ENCODE measurements at regions not wholly inside any gene's neighbourhood (a gene's known extent, or its start where the extent isn't known, plus 50 kb on each side); places are given as distances from the start of the nearest gene placed in this dataset.

DNA sequence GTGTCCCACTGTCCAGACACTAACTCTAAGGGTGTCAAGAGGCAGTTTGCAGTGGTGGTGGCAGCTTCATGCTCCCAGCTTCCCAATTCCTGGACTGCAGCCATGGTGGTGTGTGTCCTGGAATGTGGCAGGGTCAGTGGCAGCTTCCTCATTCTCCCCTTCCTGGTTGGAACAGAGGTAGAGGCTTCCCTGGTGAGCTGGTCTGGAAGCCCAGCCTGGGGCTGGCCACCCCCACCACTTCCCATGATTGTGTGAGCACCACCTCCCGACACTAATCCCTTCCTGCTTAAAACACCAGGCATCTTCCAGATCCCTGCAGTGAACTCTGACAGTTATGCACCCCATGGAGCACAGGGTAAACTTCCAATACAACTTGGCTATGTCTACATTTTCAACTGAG is 134.9 kb downstream of the RAP2A start:
- TF ChIP-seq, protein P1, sequence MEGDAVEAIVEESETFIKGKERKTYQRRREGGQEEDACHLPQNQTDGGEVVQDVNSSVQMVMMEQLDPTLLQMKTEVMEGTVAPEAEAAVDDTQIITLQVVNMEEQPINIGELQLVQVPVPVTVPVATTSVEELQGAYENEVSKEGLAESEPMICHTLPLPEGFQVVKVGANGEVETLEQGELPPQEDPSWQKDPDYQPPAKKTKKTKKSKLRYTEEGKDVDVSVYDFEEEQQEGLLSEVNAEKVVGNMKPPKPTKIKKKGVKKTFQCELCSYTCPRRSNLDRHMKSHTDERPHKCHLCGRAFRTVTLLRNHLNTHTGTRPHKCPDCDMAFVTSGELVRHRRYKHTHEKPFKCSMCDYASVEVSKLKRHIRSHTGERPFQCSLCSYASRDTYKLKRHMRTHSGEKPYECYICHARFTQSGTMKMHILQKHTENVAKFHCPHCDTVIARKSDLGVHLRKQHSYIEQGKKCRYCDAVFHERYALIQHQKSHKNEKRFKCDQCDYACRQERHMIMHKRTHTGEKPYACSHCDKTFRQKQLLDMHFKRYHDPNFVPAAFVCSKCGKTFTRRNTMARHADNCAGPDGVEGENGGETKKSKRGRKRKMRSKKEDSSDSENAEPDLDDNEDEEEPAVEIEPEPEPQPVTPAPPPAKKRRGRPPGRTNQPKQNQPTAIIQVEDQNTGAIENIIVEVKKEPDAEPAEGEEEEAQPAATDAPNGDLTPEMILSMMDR (IDR thresholded peaks at IDR 0.05) = no peak
- peaks cover 18% of the 10 kb centered on the region for H3K4me1 ChIP-seq
- peak; percentile 10 to 48 for ATAC-seq
- no peak overlapping the region for H3K4me3 ChIP-seq
- no peak for DNase-seq
- H3K9me3 ChIP-seq = no peaks in the 10 kb centered on the region
- intact Hi-C loops (cut with DNase I) = no loop called here
- no peaks in the 10 kb centered on the region for H3K36me3 ChIP-seq
- H3K27ac ChIP-seq = no peak overlapping the region
- no peaks in the 10 kb centered on the region for H3K27me3 ChIP-seq (ENCODE audit: low read depth)

DNA sequence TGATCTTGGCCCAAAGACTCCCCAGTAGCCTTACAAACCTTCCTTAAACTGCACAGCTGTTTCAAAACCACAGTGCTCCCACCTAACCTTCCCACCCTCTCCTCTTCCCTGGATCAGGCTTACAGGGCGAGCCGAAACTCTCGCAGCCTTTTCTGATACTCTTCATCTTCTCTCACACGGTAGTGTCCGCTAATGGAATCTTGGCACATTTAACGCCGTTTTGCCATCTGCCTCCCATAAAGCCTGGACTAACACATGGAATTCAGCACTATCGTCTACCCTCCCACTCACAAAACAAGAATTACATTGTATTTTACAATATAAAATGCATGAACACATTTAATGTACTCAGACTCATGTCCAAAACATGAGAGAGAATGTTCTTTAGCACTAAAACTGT is 135.9 kb downstream of the RAP2A start:
- intact Hi-C loops (cut with DNase I) = no loop called here
- Histone ChIP-seq H3K27me3 (ENCODE audit: low read depth) (no peaks in the 10 kb centered on the region), H3K4me3 (no peak overlapping the region), H3K9me3 (no peaks in the 10 kb centered on the region), H3K27ac (no peak overlapping the region), H3K4me1 (peaks cover 18% of the 10 kb centered on the region), H3K36me3 (no peaks in the 10 kb centered on the region)
- DNase-seq (no peak), ATAC-seq (no peak)
- TF ChIP-seq, protein P1 (IDR thresholded peaks at IDR 0.05) = no peak

DNA sequence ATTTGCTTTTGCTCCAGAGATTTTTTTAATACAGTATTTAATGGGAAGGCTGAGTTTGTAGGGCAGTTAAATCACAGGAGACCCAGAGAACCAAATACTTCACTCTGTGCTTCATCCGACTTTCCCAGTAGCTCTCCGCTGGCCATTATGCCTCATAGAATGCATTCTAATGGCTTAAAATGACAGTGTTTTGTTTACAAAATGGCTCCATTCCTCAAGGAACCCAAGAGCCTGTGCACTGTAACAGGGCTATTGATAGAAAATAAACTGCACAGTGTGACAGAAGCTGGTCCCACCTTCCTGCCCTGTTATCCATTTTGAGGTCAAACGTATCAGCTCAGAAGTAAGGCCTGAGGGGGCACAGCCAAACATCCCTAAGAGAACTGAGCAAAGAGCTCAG is 136.5 kb downstream of the RAP2A start:
- Histone ChIP-seq H3K4me1 (peaks cover 18% of the 10 kb centered on the region), H3K27me3 (ENCODE audit: low read depth) (no peaks in the 10 kb centered on the region), H3K36me3 (no peaks in the 10 kb centered on the region), H3K9me3 (no peaks in the 10 kb centered on the region), H3K27ac (no peak overlapping the region), H3K4me3 (no peak overlapping the region)
- no peak for ATAC-seq
- intact Hi-C loops (cut with DNase I) = no loop called here
- DNase-seq = no peak
- TF ChIP-seq, protein P1 (IDR thresholded peaks at IDR 0.05) = no peak

DNA sequence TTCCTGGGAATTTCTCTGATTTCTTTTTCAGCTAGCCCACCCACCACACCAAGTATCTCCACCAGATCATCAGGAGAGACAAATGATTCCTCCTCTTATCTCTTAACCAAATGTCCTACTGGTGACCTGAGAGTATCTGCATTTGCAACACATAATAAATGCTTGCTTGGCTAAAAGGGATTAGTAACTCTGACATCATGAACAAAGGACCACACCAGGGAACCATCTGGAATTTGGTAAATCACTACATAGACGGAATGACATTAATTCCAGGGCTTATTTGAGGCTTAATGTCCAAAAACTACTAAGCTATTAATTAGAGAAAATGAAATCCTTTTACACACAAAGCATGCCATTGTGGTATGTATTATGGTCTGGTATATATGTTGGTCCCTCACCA is 139.0 kb downstream of the RAP2A start:
- Histone ChIP-seq H3K27ac (no peak overlapping the region), H3K4me3 (no peak overlapping the region), H3K9me3 (no peaks in the 10 kb centered on the region), H3K4me1 (peaks cover 10% of the 10 kb centered on the region), H3K27me3 (ENCODE audit: low read depth) (no peaks in the 10 kb centered on the region), H3K36me3 (no peaks in the 10 kb centered on the region)
- intact Hi-C loops (cut with DNase I) = no loop called here
- DNase-seq (no peak), ATAC-seq (no peak)
- TF ChIP-seq, protein P1 (IDR thresholded peaks at IDR 0.05) = no peak

DNA sequence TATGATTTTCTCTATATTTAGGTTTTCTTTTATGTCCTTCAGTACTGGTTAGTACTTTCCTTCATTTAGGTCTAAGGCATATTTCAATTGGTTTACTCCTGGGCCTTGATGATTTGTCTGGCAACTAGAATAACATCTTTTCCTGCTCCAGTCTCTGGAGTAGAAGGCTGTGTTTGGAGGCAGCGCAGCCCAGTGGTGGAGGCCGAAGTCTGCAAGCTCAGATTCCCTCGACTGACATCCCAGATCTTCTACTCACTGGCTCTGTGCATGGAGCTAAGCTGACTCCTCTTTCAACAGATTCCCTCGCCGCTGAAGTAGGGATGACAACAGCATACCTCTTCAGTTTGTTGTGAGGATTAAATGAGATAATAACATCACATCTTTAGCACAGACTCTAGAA is 141.0 kb downstream of the RAP2A start:
- H3K27me3 ChIP-seq (ENCODE audit: low read depth) = no peaks in the 10 kb centered on the region
- no peak for DNase-seq
- H3K27ac ChIP-seq = no peak overlapping the region
- no peak for ATAC-seq
- no peak overlapping the region for H3K4me3 ChIP-seq
- no peaks in the 10 kb centered on the region for H3K9me3 ChIP-seq
- TF ChIP-seq, protein P1 (IDR thresholded peaks at IDR 0.05) = peak; percentile 37
- intact Hi-C loops (cut with DNase I) = no loop called here
- H3K36me3 ChIP-seq = no peaks in the 10 kb centered on the region
- no peaks in the 10 kb centered on the region for H3K4me1 ChIP-seq

DNA sequence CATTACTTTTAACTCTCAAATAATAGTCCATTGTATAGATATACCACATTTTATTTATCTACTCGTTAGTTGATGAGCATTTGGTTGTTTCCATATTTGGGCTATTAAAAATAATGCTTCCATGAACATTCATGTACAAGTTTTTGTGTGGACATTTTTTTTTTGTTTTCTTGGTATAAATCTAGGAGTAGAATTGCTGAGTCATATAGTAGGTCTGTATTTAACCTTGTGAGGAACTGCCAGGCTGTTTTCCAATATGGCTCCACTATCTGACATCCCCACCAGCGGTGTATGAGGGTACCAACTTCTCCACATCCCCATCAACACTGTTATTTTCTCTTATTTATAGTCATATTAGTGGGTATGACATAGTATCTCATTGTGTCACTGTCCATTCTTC is 143.1 kb downstream of the RAP2A start:
- ATAC-seq (no peak), DNase-seq (no peak)
- intact Hi-C loops (cut with DNase I) = no loop called here
- H3K27me3 ChIP-seq (ENCODE audit: low read depth) = no peaks in the 10 kb centered on the region
- H3K27ac ChIP-seq = no peak overlapping the region
- no peaks in the 10 kb centered on the region for H3K9me3 ChIP-seq
- H3K4me1 ChIP-seq = no peaks in the 10 kb centered on the region
- H3K4me3 ChIP-seq = no peak overlapping the region
- no peaks in the 10 kb centered on the region for H3K36me3 ChIP-seq
- TF ChIP-seq, protein P1 (IDR thresholded peaks at IDR 0.05) = no peak

Data from lower lobe of right lung (tissue), 2 donors.